ENCODE measurements at regions not wholly inside any gene's neighbourhood (a gene's known extent, or its start where the extent isn't known, plus 50 kb on each side); places are given as distances from the start of the nearest gene placed in this dataset.

DNA sequence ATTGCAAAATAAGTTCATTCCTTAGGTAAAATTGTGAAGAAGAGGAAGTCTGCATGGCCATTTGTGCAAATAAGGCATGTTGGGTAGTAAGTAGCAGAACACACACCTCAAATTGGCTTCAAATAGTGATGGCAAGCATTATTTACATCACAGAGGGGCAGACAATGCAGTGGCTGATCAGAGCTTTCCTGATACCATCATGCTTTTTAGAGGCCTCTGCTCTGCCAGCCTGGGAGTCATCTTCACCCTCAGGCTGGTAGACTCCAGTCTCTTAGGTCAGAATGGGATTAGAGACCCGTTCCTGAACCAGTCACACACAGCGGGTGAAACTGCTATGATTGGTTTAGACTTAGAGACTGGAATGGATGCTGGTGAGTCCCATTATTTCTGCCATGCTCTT, 396.0 kb upstream of the MCTP2 start:
- TF ChIP-seq EZH2 (IDR thresholded peaks at IDR 0.05) (no peak), POLR2AphosphoS5 (IDR thresholded peaks at IDR 0.05; ENCODE audit: borderline replicate concordance, low read depth, low read length) (no peak)

Data from SK-N-MC (cell line).